NOMO-1 (cell line): ENCODE measurements at regions not wholly inside any gene's neighbourhood (a gene's known extent, or its start where the extent isn't known, plus 50 kb on each side); places are given as distances from the start of the nearest gene placed in this dataset.

Experiments
- DNase-seq, 2 experiments: peaks; one replicate each; lab custom pipeline; 2025; ENCODE audit not compliant: unreplicated experiment in 2 of 2; lab: John Stamatoyannopoulos, UW

GRCh38 chr4:156656896-156657295 is 314.7 kb downstream of the PDGFC start:
- DNase-seq: no peak

DNA sequence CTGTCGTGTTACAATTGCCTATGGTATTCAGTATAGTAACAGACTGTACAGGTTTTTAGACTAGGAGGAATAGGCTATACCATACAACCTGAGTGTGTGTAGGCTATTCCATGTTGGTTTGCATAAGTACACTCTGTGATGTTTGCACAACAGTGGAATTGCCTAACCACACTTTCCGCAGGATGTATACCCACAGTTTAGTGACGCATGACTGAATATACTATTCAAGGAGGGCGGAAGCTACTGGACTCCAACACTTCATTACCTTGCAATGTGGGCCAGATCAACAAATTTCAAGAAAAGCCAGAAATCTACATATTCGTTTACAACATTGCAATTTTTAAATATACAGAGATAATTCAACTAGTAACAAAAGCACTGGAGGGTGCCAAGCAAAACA is 317.2 kb downstream of the PDGFC start:
- no peak for DNase-seq

DNA sequence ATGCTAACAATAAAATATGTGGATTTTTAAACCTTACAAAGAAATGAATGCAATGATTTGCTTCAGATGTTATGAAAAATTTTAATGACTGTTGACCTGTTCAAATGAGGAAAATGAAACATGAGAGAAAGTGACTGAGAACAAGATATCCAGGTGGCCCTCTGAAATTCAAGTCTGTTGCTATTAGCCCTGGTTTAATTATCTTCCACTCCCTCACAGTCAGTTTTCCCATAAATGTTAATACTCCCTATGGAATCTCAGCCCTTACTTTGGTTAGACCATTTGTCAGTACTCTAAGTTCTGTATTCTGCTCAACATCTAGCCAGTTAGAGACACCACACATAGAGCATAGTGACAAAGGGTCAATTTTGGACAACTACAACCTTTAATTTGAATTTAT is 327.8 kb downstream of the PDGFC start:
- no peak for DNase-seq

DNA sequence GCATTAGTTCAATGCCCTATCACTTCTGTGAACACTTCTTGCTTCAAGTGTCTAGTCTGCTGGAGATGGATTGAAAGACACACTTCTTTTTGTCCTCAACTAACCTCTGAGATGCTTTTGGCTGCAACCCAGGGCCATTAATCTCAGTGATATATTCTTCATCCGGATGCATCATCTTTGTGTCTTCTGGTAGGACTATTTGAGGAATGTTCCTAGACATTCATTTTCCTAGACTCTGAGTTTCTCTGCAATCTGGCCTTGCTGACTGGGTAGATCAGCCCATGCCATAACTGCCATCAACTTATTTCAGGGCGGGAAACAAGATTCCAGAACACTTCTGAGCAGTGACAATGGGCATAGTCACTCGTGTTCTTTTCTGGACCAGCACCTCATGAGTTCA is 329.4 kb downstream of the PDGFC start:
- no peak for DNase-seq

- DNase-seq: no peak
Observed at GRCh38 chr4:156638925-156639605, 332.5 kb downstream of the PDGFC start.

DNA sequence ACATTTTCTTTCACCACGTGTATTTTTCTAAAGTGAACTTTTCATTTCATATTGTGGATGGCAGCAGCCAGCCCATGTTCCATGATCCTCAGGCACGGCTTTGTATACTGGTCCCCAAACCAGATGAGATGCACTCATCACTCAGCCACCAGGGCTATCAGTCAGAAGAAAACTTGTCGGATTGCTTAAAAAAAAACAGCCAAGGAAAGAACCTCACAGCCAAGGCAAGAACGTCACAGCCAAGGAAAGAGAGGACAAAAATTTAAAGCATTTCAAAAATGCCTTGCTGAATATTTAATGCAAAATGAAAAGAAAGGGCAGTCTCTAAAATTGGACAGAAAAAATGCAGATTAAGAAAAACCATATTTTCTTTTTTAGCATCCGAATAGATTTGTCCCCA is 333.3 kb downstream of the PDGFC start:
- no peak for DNase-seq

- DNase-seq: no peak
Observed at GRCh38 chr4:156636381-156636780, 335.2 kb downstream of the PDGFC start.

- DNase-seq: no peak
Observed at GRCh38 chr4:156635051-156635450, 336.5 kb downstream of the PDGFC start.

DNA sequence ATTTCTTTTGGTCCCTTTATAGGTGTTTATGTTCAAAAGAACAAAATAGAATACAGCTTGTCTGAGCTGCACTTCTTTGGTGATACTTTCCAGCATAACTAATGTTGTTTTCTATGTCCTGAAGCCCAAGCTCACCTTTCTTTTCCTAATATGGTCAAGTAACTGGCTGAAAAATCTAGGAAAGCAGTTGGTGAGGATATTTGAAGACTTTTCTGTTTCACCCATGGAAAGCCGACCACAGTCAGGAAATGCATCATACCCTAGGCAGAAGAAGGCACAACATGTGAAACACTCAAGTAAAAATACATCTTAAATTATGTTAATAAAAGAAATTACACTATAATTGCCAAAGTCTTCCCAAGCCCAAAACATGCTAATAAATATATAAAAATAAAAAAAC is 337.0 kb downstream of the PDGFC start:
- no peak for DNase-seq

GRCh38 chr4:156633847-156634246 is 337.8 kb downstream of the PDGFC start:
- DNase-seq: no peak

DNA sequence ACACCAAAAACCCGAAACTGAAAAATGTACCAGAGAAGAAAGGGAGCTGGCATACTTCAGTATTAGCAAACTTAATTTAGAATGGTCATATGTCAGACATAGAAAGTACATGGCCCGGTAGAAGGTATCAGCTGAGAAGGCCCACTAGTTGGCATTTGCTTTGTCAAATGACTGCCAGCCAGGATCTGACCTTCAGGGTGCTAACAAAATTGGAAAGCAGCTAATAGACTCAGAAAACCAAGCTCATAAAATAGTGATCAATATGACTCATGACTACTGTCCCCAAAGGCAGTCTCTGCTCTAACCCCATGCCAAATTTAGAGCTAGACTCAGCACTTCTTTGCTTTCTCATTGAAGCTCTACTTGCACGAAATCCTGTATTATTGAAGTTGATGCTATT is 342.7 kb downstream of the PDGFC start:
- DNase-seq: no peak

- DNase-seq: no peak
Observed at GRCh38 chr4:156623376-156623775, 348.2 kb downstream of the PDGFC start.

- DNase-seq: no peak
Observed at GRCh38 chr4:156620786-156621185, 350.8 kb downstream of the PDGFC start.

DNA sequence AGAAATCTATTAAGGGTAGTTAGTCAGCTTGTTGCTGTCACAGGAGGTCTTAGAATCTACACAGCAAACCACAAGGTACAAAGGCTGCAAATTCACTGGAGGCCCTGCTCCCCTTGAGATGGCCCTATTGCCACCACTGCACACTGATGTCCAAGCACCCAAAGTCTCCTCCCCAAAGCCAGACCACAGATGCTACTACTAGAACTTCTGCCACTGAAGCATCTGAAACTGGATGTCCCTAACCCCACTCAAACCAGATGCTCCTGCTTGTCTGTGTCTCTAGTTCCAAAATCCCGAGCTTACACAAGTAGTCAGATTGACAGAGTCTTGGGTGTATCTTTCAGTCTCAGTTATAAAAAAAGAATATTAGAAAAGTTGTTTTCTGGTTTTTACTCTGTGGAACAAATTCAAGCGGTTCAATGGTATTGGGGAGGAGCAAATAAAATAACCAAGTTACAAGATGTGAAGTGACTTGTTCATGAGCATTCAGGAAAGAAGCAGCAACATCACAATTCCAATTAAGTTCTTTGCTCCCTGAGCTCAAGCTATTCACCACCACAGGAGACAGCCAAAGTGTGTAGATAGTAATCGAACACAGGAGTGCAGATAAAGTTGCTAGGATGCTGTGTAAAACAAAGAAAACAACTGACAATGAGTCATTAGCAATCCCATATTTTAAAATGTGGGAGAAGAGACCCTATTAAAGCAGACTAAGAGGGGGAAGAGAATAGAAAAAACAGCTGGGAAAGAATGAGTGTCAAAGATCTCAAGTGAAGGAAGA is 352.3 kb downstream of the PDGFC start:
- DNase-seq: no peak

DNA sequence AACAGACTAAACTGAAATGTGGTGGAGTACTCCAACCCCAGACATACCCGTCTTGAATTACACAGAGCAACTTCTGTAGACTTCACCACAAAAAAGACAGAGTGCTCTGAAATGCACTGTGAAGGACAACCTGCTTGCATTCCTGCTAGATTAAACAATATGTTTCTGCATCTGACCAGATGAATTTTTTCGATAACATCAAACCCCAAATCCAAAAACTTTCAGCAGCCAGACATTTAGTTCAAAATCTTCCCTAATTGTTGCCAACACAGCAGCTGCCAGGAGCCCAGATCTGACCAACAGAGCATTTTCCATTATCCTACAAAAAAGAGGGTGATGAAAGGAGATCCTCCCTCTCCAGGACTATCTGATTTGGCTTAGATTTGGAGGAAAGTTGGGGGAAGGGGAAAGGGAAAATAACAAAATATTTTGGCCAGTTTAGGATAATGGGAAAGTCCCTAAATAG is 356.5 kb downstream of the PDGFC start:
- DNase-seq: no peak

- no peak for DNase-seq
Observed at GRCh38 chr4:156614536-156614935, 357.1 kb downstream of the PDGFC start.

DNA sequence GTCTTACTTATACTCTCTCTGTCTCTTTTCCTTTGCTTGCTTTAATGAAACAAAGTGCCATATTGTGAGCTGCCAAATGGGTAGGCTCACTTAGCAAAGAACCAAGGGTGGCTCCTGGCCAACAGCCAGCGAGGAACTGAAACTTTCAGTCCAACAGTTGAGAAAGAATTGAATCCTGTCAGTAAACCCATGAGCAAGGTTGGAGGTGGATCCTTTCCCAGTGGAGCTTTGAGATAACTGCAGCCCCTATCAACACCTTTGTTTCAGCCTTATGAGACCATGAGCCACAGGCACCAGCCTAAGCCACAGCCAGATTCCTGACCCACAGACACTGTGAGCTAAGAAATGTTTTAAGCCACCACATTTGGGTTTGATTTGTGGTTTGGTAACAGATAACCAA is 362.2 kb downstream of the PDGFC start:
- no peak for DNase-seq

DNA sequence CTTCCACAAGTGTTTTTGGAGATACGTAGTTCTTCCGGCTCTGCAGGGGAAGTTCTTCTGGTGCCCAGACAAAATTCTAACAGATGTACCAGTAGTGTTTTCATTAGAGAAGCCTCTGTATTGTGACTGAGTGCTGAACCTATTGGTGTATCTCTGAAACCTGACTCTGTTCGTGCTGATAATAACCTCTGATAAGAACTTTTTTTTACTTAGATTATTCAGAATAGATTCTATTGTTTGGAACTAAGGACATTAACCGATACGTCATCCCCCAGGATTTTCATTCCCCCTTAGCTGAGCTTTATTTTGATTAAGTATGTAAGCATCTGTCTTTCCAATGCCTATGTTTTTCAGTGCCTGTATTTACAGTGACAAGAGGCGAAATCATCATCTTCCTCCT is 362.9 kb downstream of the PDGFC start:
- no peak for DNase-seq

- no peak for DNase-seq
Observed at GRCh38 chr4:156607478-156607857, 364.1 kb downstream of the PDGFC start.

DNA sequence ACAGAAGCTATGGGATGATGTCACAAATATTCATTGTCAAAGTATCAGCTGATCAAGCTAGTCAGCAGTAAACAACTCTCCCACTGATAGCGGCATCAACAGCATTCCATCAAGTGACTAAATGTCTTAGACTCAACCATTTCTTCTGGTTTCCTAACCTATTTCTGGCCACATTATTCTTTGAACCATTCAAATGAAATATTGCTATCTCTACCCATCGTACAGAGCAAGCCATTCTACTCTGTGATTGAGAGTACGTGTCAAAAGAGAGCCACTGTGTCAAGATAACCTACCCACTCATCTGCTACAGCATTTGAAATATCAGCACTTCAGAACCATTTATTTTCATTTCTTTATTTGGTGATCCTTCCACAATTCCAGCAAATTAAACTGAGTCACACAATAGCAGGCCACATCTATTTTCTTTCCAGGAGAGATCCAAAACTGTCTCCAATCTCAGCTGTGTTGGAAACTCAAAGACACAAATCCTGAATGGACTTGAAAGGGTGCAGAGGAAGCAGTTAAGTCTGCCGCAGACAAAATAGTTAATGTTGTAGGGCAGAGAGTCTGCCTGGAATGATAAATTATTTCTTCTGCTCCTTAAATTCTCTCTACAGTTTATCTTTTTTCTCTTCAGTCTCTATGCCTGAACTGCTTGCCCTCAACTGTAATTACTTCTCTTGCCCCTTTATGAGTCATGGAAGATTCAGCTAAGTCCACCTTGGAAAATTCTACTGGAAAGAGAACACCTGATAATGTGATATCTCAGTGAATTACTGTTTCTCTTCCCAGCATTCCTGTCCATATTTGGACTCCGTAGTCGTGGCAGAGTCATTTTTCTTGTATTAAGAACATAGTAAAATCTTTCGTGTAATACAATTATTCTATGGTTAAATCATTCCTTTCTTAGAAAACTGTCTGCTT is 364.8 kb downstream of the PDGFC start:
- no peak for DNase-seq

GRCh38 chr4:156598138-156598681 is 373.4 kb downstream of the PDGFC start:
- no peak for DNase-seq
